SK-N-SH (cell line): ENCODE measurements at regions not wholly inside any gene's neighbourhood (a gene's known extent, or its start where the extent isn't known, plus 50 kb on each side); places are given as distances from the start of the nearest gene placed in this dataset.

ENCODE experiments used
- CTCF ChIA-PET: fragments of 300-600, 350-600 bp; formaldehyde crosslinking; extraction: SDS; loops from one replicate; lab custom pipeline; 2021; lab: Yijun Ruan, JAX
- POLR2A ChIA-PET: fragments of 350-600 bp; sonication (Branson Sonifier 250); formaldehyde crosslinking; extraction: SDS; loops from one replicate; lab custom pipeline; 2020; ENCODE audit warnings: antibody characterized with exemption, inconsistent platforms; lab: Yijun Ruan, JAX
- DNase-seq: peaks from one replicate; pipeline ENCODE4 v3.0.0; 2012
- H2AFZ ChIP-seq: fragments of 200-600 bp; sonication (generic); 2 replicates; pipeline ENCODE4 v1.8.1; 2016; ENCODE audit warnings: antibody characterized with exemption, mild to moderate bottlenecking, low read depth
- H3F3A ChIP-seq: fragments of 200-600 bp; sonication (generic); replicated peaks from 2 replicates; pipeline ENCODE3; 2016; ENCODE audit warnings: antibody characterized with exemption, mild to moderate bottlenecking; ENCODE audit not compliant: insufficient read depth
- H3K27ac ChIP-seq, 2 experiments: fragments of 200-500 bp in 1 of 2; fragments of 200-600 bp in 1 of 2; sonication (Bioruptor generic) in 1 of 2; sonication (generic), shearing (Covaris generic) in 1 of 2; 2 replicates each; pipeline versions ENCODE4 v1.5.1 to v1.6.1; 2014 to 2016; ENCODE audit warnings: low read depth in 2 of 2, inconsistent platforms in 1 of 2, low read length in 1 of 2, mild to moderate bottlenecking in 1 of 2, mixed read lengths in 1 of 2
- H3K27me3 ChIP-seq: fragments of 200-600 bp; sonication (generic), shearing (Covaris generic); 2 replicates; pipeline ENCODE4 v1.6.1; 2016; ENCODE audit warnings: mixed run types; ENCODE audit not compliant: insufficient read depth
- H3K36me3 ChIP-seq, 2 experiments: fragments of 200-500 bp in 1 of 2; fragments of 200-600 bp in 1 of 2; sonication (Bioruptor generic) in 1 of 2; sonication (generic) in 1 of 2; replicated peaks in 1 of 2; 2 replicates each; pipeline versions ENCODE3 to v1.5.1; 2014 to 2016; ENCODE audit warnings: low read length in 1 of 2, mild to moderate bottlenecking in 1 of 2; ENCODE audit not compliant: insufficient read depth in 2 of 2, control insufficient read depth in 1 of 2
- H3K4me1 ChIP-seq, 2 experiments: fragments of 200-500 bp in 1 of 2; fragments of 200-600 bp in 1 of 2; sonication (Bioruptor generic) in 1 of 2; sonication (generic), shearing (Covaris generic) in 1 of 2; 2 replicates each; pipeline versions ENCODE4 v1.5.1 to v1.6.1; 2014 to 2016; ENCODE audit warnings: low read depth in 1 of 2, low read length in 1 of 2, mixed run types in 1 of 2; ENCODE audit not compliant: insufficient read depth in 2 of 2, control insufficient read depth in 1 of 2
- H3K4me2 ChIP-seq: fragments of 200-600 bp; sonication (generic), shearing (Covaris generic); 2 replicates; pipeline ENCODE4 v1.6.1; 2017; ENCODE audit warnings: mixed run types
- H3K4me3 ChIP-seq, 2 experiments: fragments of 200-500 bp in 1 of 2; fragments of 200-600 bp in 1 of 2; sonication (Bioruptor generic) in 1 of 2; sonication (generic), shearing (Covaris generic) in 1 of 2; 2 replicates each; pipeline versions ENCODE4 v1.5.1 to v1.8.1; 2014 to 2016; ENCODE audit warnings: low read depth in 2 of 2, inconsistent platforms in 1 of 2, low read length in 1 of 2, mild to moderate bottlenecking in 1 of 2, mixed read lengths in 1 of 2, moderate library complexity in 1 of 2
- H3K79me2 ChIP-seq: fragments of 200-600 bp; sonication (generic); 2 replicates; pipeline ENCODE4 v1.8.1; 2017; ENCODE audit warnings: mild to moderate bottlenecking; ENCODE audit not compliant: insufficient read depth
- H3K9ac ChIP-seq: fragments of 200-600 bp; sonication (generic); 2 replicates; pipeline ENCODE4 v1.6.1; 2017; ENCODE audit warnings: mixed run types
- H3K9me2 ChIP-seq: fragments of 200-600 bp; sonication (generic); 2 replicates; pipeline ENCODE4 v1.6.1; 2017; ENCODE audit warnings: mixed run types
- H3K9me3 ChIP-seq: fragments of 200-600 bp; sonication (generic); 2 replicates; pipeline ENCODE4 v1.6.1; 2017; ENCODE audit warnings: mixed run types, mild to moderate bottlenecking, moderate library complexity
- H4K20me1 ChIP-seq: fragments of 200-600 bp; sonication (generic); 2 replicates; pipeline ENCODE4 v1.6.1; 2017; ENCODE audit warnings: mild to moderate bottlenecking, mixed run types; ENCODE audit not compliant: insufficient read depth
- CHD2 ChIP-seq: fragments of 150-350 bp; IDR thresholded peaks from 2 replicates; pipeline ENCODE4 v1.6.1; 2018; ENCODE audit warnings: low read length; ENCODE audit not compliant: partially characterized antibody
- FOSL2 ChIP-seq: IDR thresholded peaks from 2 replicates; pipeline ENCODE4 v1.4.0; 2012; ENCODE audit warnings: low read depth, mild to moderate bottlenecking, moderate library complexity, borderline replicate concordance
- FOXM1 ChIP-seq: IDR thresholded peaks from 2 replicates; pipeline ENCODE4 v1.4.0; 2012; ENCODE audit warnings: low read depth, mild to moderate bottlenecking
- GATA2 ChIP-seq: sonication (generic); formaldehyde crosslinking; IDR thresholded peaks from 2 replicates; pipeline ENCODE4 v1.5.0; 2020; ENCODE audit warnings: mild to moderate bottlenecking, missing genetic modification reagents
- JUND ChIP-seq: IDR thresholded peaks from 2 replicates; pipeline ENCODE4 v1.4.0; 2012
- MEF2A ChIP-seq: IDR thresholded peaks from 2 replicates; pipeline ENCODE4 v1.4.0; 2012; ENCODE audit warnings: low read depth, borderline replicate concordance
- MXI1 ChIP-seq: IDR thresholded peaks from 2 replicates; pipeline ENCODE4 v1.6.1; 2012; ENCODE audit warnings: mild to moderate bottlenecking, low read depth, low read length, improper control_type of control experiment
- NRF1 ChIP-seq: IDR thresholded peaks from 2 replicates; pipeline ENCODE4 v1.6.1; 2012; ENCODE audit warnings: low read depth, mild to moderate bottlenecking, low read length
- RAD21 ChIP-seq: IDR thresholded peaks from 2 replicates; pipeline ENCODE4 v1.6.1; 2012; ENCODE audit warnings: mild to moderate bottlenecking, low read length
- RCOR1 ChIP-seq: fragments of 150-350 bp; IDR thresholded peaks from 2 replicates; pipeline ENCODE4 v1.6.1; 2017; ENCODE audit warnings: antibody characterized with exemption, low read length
- REST ChIP-seq: IDR thresholded peaks from 2 replicates; pipeline ENCODE4 v1.6.1; 2012; ENCODE audit warnings: mild to moderate bottlenecking, low read depth, low read length, moderate library complexity
- SMC3 ChIP-seq: IDR thresholded peaks from 2 replicates; pipeline ENCODE4 v1.6.1; 2012; ENCODE audit warnings: low read depth, low read length, improper control_type of control experiment
- TCF12 ChIP-seq: IDR thresholded peaks from 2 replicates; pipeline ENCODE4 v1.4.0; 2012
- TEAD4 ChIP-seq: IDR thresholded peaks from 2 replicates; pipeline ENCODE4 v1.4.0; 2012; ENCODE audit warnings: mild to moderate bottlenecking, borderline replicate concordance; ENCODE audit not compliant: insufficient read depth
- USF1 ChIP-seq: IDR thresholded peaks from 2 replicates; pipeline ENCODE4 v1.4.0; 2012; ENCODE audit warnings: low read depth, borderline replicate concordance
- WGBS: methylation state at CpG from one replicate; pipeline ENCODE4 v1.1.6; 2017; ENCODE audit warnings: low lambda C conversion rate; 5-methylcytosine and 5-hydroxymethylcytosine counted together

- DNase-seq, result no peak
- no peak overlapping the region for H3K9ac ChIP-seq
- H3K79me2 ChIP-seq, result no peaks in the 10 kb centered on the region
- no peak overlapping the region for H3K4me3 ChIP-seq
- H4K20me1 ChIP-seq, result no peaks in the 10 kb centered on the region
- H3F3A ChIP-seq, result no peaks in the 10 kb centered on the region
- H3K36me3 ChIP-seq, result no peaks in the 10 kb centered on the region
- no peak overlapping the region for H3K4me2 ChIP-seq
- H2AFZ ChIP-seq, result no peak overlapping the region
- no peaks in the 10 kb centered on the region for H3K9me3 ChIP-seq
- ChIA-PET POLR2A (no interaction called here), CTCF (no interaction called here)
- no peaks in the 10 kb centered on the region for H3K9me2 ChIP-seq
- TF ChIP-seq FOXM1 (no peak), RAD21 (no peak), NRF1 (no peak), TCF12 (no peak), SMC3 (no peak), CHD2 (no peak), MXI1 (no peak), TEAD4 (no peak), JUND (no peak), FOSL2 (no peak), REST (no peak)
- H3K27me3 ChIP-seq, result no peaks in the 10 kb centered on the region
- H3K27ac ChIP-seq, result no peak overlapping the region
- H3K4me1 ChIP-seq, result no peaks in the 10 kb centered on the region
Observed at GRCh38 chr3:82196645-82197044, 435.2 kb upstream of the GBE1 start.

GRCh38 chr3:82194870-82195269 lies 433.4 kb upstream of the GBE1 start:
- ChIA-PET CTCF (no interaction called here), POLR2A (no interaction called here)
- WGBS, result 21% methylated on average over 2 of the region's 2 CpGs
- TF ChIP-seq TEAD4 (no peak), CHD2 (no peak), USF1 (no peak), MEF2A (no peak), RCOR1 (no peak), TCF12 (no peak), GATA2 (CRISPR knock-in tag) (no peak), FOSL2 (no peak)
- H3K9me2 ChIP-seq, result no peaks in the 10 kb centered on the region
- no peak overlapping the region for H3K9ac ChIP-seq
- H2AFZ ChIP-seq, result no peak overlapping the region
- H3K4me2 ChIP-seq, result no peak overlapping the region
- no peak overlapping the region for H3K27ac ChIP-seq
- H4K20me1 ChIP-seq, result no peaks in the 10 kb centered on the region
- no peak for DNase-seq
- no peaks in the 10 kb centered on the region for H3K4me1 ChIP-seq
- no peaks in the 10 kb centered on the region for H3F3A ChIP-seq
- no peaks in the 10 kb centered on the region for H3K9me3 ChIP-seq
- no peaks in the 10 kb centered on the region for H3K36me3 ChIP-seq
- no peaks in the 10 kb centered on the region for H3K27me3 ChIP-seq
- H3K4me3 ChIP-seq, result no peak overlapping the region
- H3K79me2 ChIP-seq, result no peaks in the 10 kb centered on the region
